Panc1 (cell line): ENCODE measurements at regions not wholly inside any gene's neighbourhood (a gene's known extent, or its start where the extent isn't known, plus 50 kb on each side); places are given as distances from the start of the nearest gene placed in this dataset.

Source experiments
- POLR2AphosphoS5 ChIP-seq: IDR thresholded peaks from 2 replicates; pipeline ENCODE4 v1.6.1; 2012; ENCODE audit warnings: mild to moderate bottlenecking, low read depth, low read length, moderate library complexity
- REST ChIP-seq, 2 experiments: IDR thresholded peaks; 2 replicates each; pipeline ENCODE4 v1.6.1; 2011 to 2012; ENCODE audit warnings: low read depth in 2 of 2, control low read depth in 1 of 2, low read length in 1 of 2, mild to moderate bottlenecking in 1 of 2, moderate library complexity in 1 of 2; ENCODE audit not compliant: insufficient read depth in 1 of 2
- TCF7L2 ChIP-seq: IDR thresholded peaks from 2 replicates; pipeline ENCODE4 v1.6.1; 2011; ENCODE audit warnings: mild to moderate bottlenecking, low read depth, low read length, inconsistent platforms
- TF ChIP-seq, protein P1 (sequence below): fragments of 450-650 bp; IDR thresholded peaks from 2 replicates; pipeline ENCODE4 v1.5.1; 2017; ENCODE audit warnings: mild to moderate bottlenecking

GRCh38 chr16:13372421-13372820 is 471.0 kb downstream of the SHISA9 start:
- TF ChIP-seq, protein P1, sequence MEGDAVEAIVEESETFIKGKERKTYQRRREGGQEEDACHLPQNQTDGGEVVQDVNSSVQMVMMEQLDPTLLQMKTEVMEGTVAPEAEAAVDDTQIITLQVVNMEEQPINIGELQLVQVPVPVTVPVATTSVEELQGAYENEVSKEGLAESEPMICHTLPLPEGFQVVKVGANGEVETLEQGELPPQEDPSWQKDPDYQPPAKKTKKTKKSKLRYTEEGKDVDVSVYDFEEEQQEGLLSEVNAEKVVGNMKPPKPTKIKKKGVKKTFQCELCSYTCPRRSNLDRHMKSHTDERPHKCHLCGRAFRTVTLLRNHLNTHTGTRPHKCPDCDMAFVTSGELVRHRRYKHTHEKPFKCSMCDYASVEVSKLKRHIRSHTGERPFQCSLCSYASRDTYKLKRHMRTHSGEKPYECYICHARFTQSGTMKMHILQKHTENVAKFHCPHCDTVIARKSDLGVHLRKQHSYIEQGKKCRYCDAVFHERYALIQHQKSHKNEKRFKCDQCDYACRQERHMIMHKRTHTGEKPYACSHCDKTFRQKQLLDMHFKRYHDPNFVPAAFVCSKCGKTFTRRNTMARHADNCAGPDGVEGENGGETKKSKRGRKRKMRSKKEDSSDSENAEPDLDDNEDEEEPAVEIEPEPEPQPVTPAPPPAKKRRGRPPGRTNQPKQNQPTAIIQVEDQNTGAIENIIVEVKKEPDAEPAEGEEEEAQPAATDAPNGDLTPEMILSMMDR, result no peak
- no peak for TF ChIP-seq REST (IDR thresholded peaks at IDR 0.05; ENCODE audit: insufficient read depth in 1 of 2, low read depth in 2 of 2, low read length in 1 of 2)
- TF ChIP-seq POLR2AphosphoS5, result no peak
- no peak for TF ChIP-seq TCF7L2
